ENCODE measurements at regions not wholly inside any gene's neighbourhood (a gene's known extent, or its start where the extent isn't known, plus 50 kb on each side); places are given as distances from the start of the nearest gene placed in this dataset.

DNA sequence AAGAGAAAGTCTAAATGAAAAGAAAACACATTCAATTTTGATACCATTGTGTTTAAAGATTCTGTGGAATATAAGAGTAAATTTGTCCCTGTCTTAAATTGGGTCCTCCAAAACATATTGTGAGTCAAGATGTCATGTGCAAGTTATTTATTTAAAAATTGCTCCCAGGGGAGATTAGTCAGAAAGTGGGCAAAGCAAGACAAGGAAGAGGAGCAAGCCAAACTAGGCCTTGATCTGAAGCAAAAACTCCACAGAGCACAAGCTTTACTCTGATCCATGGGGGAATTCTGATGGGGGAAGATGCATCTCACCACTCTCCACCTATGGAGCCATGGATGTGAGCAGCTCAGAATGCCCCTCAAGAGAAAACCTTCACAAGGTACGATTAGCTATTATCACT lies 342.8 kb upstream of the IL12A start:
- Histone ChIP-seq H3K4me3 (no peak overlapping the region), H3K27me3 (no peaks in the 10 kb centered on the region)
- DNase-seq (ENCODE audit: low spot score in 2 of 2) = no peak

GRCh38 chr3:159649951-159650350 lies 338.7 kb upstream of the IL12A start:
- H3K4me1 ChIP-seq = no peaks in the 10 kb centered on the region
- TF ChIP-seq, protein P1, sequence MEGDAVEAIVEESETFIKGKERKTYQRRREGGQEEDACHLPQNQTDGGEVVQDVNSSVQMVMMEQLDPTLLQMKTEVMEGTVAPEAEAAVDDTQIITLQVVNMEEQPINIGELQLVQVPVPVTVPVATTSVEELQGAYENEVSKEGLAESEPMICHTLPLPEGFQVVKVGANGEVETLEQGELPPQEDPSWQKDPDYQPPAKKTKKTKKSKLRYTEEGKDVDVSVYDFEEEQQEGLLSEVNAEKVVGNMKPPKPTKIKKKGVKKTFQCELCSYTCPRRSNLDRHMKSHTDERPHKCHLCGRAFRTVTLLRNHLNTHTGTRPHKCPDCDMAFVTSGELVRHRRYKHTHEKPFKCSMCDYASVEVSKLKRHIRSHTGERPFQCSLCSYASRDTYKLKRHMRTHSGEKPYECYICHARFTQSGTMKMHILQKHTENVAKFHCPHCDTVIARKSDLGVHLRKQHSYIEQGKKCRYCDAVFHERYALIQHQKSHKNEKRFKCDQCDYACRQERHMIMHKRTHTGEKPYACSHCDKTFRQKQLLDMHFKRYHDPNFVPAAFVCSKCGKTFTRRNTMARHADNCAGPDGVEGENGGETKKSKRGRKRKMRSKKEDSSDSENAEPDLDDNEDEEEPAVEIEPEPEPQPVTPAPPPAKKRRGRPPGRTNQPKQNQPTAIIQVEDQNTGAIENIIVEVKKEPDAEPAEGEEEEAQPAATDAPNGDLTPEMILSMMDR (IDR thresholded peaks at IDR 0.05) = no peak

More for the DNA sequence above, 342.8 kb upstream of the IL12A start:
- no peaks in the 10 kb centered on the region for H3K4me1 ChIP-seq
- TF ChIP-seq, protein P1 (IDR thresholded peaks at IDR 0.05) = no peak
- H3K36me3 ChIP-seq = no peaks in the 10 kb centered on the region
- H3K9me3 ChIP-seq = no peaks in the 10 kb centered on the region
- H3K27ac ChIP-seq = no peak overlapping the region
- intact Hi-C loops (cut with DNase I) = no loop called here

DNA sequence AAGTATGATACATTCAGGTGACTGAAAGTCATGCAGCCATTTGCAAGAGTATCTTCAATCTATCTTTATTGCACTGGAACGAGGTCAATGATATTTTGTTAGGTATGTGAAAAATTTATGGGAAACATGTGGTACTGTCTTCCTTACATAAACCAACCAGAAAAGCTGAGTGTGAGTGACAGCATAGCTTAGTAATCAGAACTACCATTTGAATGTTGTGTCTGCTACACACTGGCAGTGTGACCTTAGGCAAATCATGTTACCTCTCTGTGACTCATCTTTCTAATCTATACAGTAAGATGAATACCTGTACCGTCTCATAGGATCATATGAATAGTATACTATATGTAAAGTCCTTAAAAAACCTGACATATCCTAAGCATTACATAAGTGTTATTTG lies 337.9 kb upstream of the IL12A start:
- intact Hi-C loops (cut with DNase I) = no loop called here
- H3K36me3 ChIP-seq = no peaks in the 10 kb centered on the region
- no peak overlapping the region for H3K4me3 ChIP-seq
- H3K9me3 ChIP-seq = no peaks in the 10 kb centered on the region
- no peak overlapping the region for H3K27ac ChIP-seq
- no peaks in the 10 kb centered on the region for H3K4me1 ChIP-seq
- TF ChIP-seq, protein P1 (IDR thresholded peaks at IDR 0.05) = no peak
- no peaks in the 10 kb centered on the region for H3K27me3 ChIP-seq
- no peak for DNase-seq (ENCODE audit: low spot score in 2 of 2)

More at GRCh38 chr3:159649951-159650350, 338.7 kb upstream of the IL12A start:
- Histone ChIP-seq H3K36me3 (no peaks in the 10 kb centered on the region), H3K27me3 (no peaks in the 10 kb centered on the region), H3K4me3 (no peak overlapping the region), H3K9me3 (no peaks in the 10 kb centered on the region), H3K27ac (no peak overlapping the region)
- intact Hi-C loops (cut with DNase I) = no loop called here
- no peak for DNase-seq (ENCODE audit: low spot score in 2 of 2)

DNA sequence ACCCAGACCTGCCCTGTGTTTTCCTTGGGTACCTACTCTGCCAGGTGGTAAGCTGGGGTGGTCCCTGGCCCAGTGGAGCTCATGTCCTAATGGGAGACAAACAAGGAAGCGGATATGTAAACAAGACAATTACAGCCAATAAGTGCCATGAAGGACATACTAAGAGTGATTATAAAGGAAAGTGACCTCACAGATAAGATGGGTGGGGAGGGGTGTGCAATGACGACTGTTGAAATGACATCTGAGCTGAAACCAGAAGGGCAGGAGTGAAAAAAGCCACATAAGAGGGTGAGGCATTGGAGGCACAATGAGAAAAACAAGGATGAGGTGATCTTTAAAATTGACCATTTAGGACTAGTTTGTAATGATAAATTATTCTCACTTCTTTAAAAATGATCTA lies 336.2 kb upstream of the IL12A start:
- Histone ChIP-seq H3K36me3 (no peaks in the 10 kb centered on the region), H3K27me3 (no peaks in the 10 kb centered on the region), H3K9me3 (no peaks in the 10 kb centered on the region), H3K4me3 (no peak overlapping the region), H3K4me1 (no peaks in the 10 kb centered on the region), H3K27ac (no peak overlapping the region)
- DNase-seq (ENCODE audit: low spot score in 2 of 2) = no peak
- TF ChIP-seq, protein P1 (IDR thresholded peaks at IDR 0.05) = no peak
- intact Hi-C loops (cut with DNase I) = no loop called here

DNA sequence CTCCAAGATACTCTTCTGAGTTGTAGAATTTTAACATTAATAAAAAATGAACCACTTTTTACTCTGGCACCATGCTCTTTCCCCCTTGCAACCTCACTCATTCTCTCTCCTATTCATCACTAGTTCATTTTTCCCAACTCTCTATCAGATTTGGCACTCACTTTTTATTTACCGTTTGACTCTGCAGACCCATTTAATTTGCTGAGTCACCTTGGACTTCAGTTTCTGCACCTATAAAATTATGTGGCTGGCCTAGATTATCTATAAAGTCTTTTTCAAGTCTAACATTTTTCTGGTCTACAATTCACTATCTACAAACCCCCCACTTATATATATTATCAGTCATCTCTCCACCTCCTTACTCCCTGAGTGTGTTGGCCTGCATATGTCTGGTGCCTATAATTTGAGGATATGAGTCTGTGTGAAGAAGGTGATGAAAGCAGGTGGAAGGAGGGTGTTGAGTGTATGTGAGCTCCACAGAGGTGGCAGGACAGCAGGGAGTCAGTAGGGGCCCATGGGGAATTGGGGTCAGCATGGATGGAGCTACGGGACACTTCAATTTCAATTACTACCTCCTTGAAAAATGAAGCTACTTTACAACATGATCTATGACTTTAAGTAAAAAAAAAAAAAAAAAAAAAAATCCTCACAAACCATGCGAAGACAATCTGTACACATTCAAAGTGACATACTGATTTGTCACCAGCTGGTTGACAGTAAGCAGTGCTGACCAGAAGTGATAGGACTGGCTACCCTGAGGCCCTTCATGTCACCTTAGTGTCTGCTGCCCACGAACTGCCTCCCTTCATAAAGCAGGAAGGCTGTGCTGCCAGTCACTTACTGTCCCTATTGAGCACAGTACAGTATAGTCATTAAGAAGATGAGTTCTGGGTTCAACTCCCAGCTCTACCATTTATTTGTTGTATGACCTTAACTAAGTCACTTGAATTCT lies 334.2 kb upstream of the IL12A start:
- Histone ChIP-seq H3K27me3 (no peaks in the 10 kb centered on the region), H3K9me3 (no peaks in the 10 kb centered on the region), H3K4me3 (no peak overlapping the region), H3K27ac (no peak overlapping the region), H3K36me3 (no peaks in the 10 kb centered on the region), H3K4me1 (no peaks in the 10 kb centered on the region)
- TF ChIP-seq, protein P1 (IDR thresholded peaks at IDR 0.05) = no peak
- intact Hi-C loops (cut with DNase I) = no loop called here
- no peak for DNase-seq (ENCODE audit: low spot score in 2 of 2)
